AG20443 (cell line): ENCODE measurements at regions not wholly inside any gene's neighbourhood (a gene's known extent, or its start where the extent isn't known, plus 50 kb on each side); places are given as distances from the start of the nearest gene placed in this dataset.
"Not testable (repeated sequence)": the region's sequence is repeated elsewhere in the genome, so short reads cannot be mapped to it uniquely, and the experiment has no call there.

Experiments
- DNase-seq: peaks from one replicate; pipeline ENCODE4 v3.0.0; 2012; ENCODE audit warnings: low spot score, mixed read lengths

DNA sequence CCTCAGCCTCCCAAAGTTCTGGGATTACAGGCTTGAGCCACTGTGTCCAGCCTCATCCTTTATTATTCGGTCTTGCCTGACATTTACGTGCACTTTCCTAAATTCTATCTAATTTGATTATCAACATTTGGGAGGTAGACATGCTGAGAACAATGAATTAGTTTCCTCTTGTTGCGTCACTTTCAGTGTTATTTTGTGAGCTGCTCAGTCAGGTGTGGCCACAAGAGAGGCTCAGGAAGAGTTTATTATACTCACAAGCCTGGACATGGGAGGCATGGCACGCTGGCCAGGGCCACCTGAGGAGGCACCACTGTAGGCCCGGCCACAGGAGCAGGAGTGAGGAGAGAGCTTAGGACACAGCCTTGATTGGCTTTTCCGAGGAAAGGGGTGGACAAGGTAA lies 59.7 kb upstream of the RBFOX2 start:
- DNase-seq = no peak

DNA sequence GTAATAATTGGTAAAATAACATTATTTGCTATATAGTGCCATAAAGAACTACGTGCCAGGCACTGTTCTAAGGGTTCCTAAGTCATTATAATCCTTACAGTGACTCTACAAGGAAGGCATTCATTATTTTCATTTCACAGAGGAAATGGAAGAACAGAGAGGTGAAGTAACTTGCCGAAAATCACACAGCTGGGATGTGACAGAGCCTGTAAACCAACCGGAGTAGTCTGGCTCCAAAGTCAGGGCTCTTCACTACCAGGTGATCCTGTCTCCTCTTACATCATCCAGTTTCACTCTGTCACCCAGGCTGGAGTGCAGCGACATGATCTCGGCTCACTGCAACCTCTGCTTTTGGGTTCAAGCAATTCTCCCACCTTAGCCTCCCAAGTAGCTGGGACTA lies 59.2 kb upstream of the RBFOX2 start:
- DNase-seq = no peak

GRCh38 chr22:36086629-36087254 lies 58.1 kb upstream of the RBFOX2 start:
- no peak for DNase-seq

- no peak for DNase-seq
Observed at GRCh38 chr22:36086170-36086490, 57.5 kb upstream of the RBFOX2 start.

DNA sequence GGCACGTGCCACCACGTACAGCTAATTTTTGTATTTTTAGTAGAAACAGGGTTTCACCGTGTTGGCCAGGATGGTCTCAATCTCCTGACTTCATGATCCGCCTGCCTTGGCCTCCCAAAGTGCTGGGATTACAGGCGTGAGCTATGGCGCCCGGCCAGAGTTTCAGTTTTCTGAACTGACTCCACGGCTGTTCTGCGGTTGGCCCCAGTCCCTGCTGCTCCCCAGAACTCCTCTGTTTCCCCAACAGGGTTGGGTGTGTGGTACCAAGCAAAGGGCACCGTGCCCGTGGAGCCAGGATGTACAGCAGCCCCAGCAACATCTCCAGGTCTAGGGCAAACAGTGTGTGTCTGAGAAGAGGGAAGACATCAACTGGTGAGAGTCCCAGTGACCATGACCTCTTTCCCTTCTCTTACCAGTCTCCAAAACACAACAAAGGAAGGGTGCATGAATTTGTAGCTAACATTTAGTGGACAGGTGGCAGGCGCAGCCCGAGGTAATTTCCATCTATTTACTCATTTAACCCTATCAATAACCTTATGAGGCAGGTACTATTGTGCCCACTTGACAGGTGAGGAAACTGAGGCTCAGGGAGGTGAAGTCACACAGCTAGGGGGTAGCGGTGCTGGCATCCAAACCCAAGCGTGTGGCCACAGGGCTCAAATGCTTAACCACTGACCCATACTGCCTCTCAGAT lies 57.0 kb upstream of the RBFOX2 start:
- DNase-seq = no peak

DNA sequence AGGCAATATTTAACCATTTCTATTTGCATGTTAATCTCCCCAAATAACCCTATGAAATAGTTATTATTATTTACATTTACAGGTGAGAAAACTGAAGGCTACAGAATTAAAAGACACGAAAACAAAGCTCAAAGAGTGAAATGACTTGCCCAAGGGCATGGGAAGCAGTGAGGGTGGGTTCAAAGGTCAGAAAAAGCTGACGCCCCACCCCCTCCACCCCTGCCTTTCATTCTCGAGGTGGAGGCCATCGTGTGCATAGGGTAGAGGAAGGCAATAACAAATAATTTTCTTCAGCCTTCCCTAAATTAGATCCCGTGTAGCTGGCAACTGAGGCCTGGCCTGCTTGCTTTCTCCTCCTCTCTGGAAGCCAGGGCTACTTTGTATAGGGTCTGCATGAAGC lies 56.1 kb upstream of the RBFOX2 start:
- DNase-seq = no peak

- no peak for DNase-seq
Observed at GRCh38 chr22:36083056-36083455, 54.4 kb upstream of the RBFOX2 start.

DNA sequence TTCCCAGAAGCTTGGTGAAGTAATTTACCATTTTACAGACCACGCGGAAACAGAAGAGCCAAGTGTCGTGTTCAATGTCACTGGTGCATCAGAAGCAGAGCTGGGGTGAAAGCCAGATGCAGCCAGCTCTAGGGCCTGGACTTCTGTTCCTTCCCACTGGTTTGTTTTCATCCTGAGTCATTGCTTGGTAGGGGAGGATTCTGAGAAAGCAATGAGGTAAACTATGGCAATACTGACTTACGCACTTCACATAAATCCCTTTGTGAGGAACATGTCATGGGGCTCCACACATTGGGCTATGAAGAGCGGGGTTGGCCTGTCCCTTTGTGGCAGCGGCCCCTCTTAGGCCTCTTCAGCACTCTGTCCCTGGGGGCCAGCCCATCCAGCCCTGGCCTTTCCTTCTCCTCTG lies 52.4 kb upstream of the RBFOX2 start:
- peak; percentile 88 for DNase-seq

DNA sequence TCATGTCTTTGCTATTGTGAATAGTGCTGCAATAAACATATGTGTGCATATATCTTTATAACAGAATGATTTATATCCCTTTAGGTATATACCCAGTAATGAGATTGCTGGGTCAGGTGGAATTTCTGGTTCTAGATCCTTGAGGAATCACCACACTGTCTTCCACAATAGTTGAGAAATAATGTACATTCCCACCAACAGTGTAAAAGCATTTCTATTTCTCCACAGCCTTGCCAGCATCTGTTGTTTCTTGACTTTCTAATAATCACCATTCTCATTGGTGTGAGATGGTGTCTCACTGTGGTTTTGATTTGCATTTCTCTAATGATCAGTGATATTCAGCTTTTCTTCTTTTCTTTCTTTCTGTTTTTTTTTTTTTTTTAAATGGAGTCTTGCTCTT lies 51.7 kb upstream of the RBFOX2 start:
- not testable (repeated sequence) for DNase-seq

GRCh38 chr22:36079041-36079440 lies 50.4 kb upstream of the RBFOX2 start:
- no peak for DNase-seq
